HepG2 (cell line): ENCODE measurements at regions not wholly inside any gene's neighbourhood (a gene's known extent, or its start where the extent isn't known, plus 50 kb on each side); places are given as distances from the start of the nearest gene placed in this dataset.

ENCODE experiments used
- ATAC-seq: fragments of 200-7000 bp; cut with Tn5 transposase; 3 replicates; pipeline ENCODE4 v1.9.1; 2020; ENCODE audit warnings: mild to moderate bottlenecking, moderate library complexity
- BruUV-seq: library from RNA; stranded (reverse); fragments of 400-500 nt; replicated peaks from 2 replicates; lab custom pipeline; 2021; lab: Mats Ljungman, UMichigan
- CTCF ChIA-PET: fragments of 300-600 bp; formaldehyde crosslinking; extraction: SDS; loops from one replicate; lab custom pipeline; 2021; ENCODE audit warnings: low total read pairs, inconsistent platforms, low intra/inter-chr PET ratio; lab: Yijun Ruan, JAX
- POLR2A ChIA-PET: fragments of 350-600 bp; sonication (Branson Sonifier 250); formaldehyde crosslinking; loops from one replicate; lab custom pipeline; 2020; ENCODE audit warnings: antibody characterized with exemption, inconsistent platforms; lab: Yijun Ruan, JAX
- DNase-seq: peaks from one replicate; pipeline ENCODE4 v3.0.0-alpha.2; 2015; ENCODE audit warnings: low spot score
- FAIRE-seq: peaks from 3 replicates; lab custom pipeline; 2011; peaks lifted over from hg19 to GRCh38; lab: Jason Lieb, UNC
- H2AFZ ChIP-seq: one replicate; pipeline ENCODE4 v1.6.1; 2011; ENCODE audit warnings: low read length, inconsistent platforms
- H3K27ac ChIP-seq: fragments of 300-600 bp; 3 replicates; pipeline ENCODE4 v1.8.0; 2011; ENCODE audit warnings: mixed run types, mild to moderate bottlenecking, mixed read lengths, low read length, inconsistent platforms; ENCODE audit not compliant: insufficient read depth; ENCODE audit errors: extremely low read length
- H3K27me3 ChIP-seq, 2 experiments: fragments of 200-600 bp in 1 of 2; 2 replicates in 1 of 2; 3 replicates in 1 of 2; pipeline versions ENCODE4 v1.6.0 to v1.8.0; 2011; ENCODE audit warnings: low read length in 2 of 2, mild to moderate bottlenecking in 2 of 2, moderate library complexity in 2 of 2, inconsistent platforms in 1 of 2; ENCODE audit not compliant: insufficient read depth in 2 of 2, control insufficient read depth in 1 of 2
- H3K36me3 ChIP-seq, 2 experiments: fragments of 200-600 bp in 1 of 2; replicated peaks in 1 of 2; 2 replicates in 1 of 2; 3 replicates in 1 of 2; pipeline versions ENCODE4 v1.5.1 to v1.8.0; 2011; ENCODE audit warnings: low read length in 2 of 2, inconsistent platforms in 1 of 2; ENCODE audit not compliant: insufficient read depth in 2 of 2, control insufficient read depth in 1 of 2
- H3K4me1 ChIP-seq: 2 replicates; pipeline ENCODE4 v1.5.1; 2012; ENCODE audit warnings: low read length, inconsistent platforms; ENCODE audit not compliant: insufficient read depth
- H3K4me2 ChIP-seq: 2 replicates; pipeline ENCODE4 v1.6.0; 2011; ENCODE audit warnings: low read depth, low read length, inconsistent platforms
- H3K4me3 ChIP-seq, 3 experiments: fragments of 200-600 bp in 1 of 3; sonication (generic), shearing (Covaris generic) in 1 of 3; replicated peaks in 1 of 3; 2 replicates each; pipeline ENCODE4 v1.5.1; 2011 to 2016; ENCODE audit warnings: low read length in 3 of 3, inconsistent platforms in 2 of 3, low read depth in 2 of 3, mild to moderate bottlenecking in 2 of 3, control low read depth in 1 of 3, mixed read lengths in 1 of 3; ENCODE audit not compliant: insufficient read depth in 1 of 3
- H3K79me2 ChIP-seq: one replicate; pipeline ENCODE4 v1.6.1; 2011; ENCODE audit warnings: low read length, inconsistent platforms; ENCODE audit not compliant: insufficient read depth
- H3K9ac ChIP-seq: 2 replicates; pipeline ENCODE4 v1.6.0; 2011; ENCODE audit warnings: mild to moderate bottlenecking, low read depth, low read length, inconsistent platforms; ENCODE audit not compliant: insufficient read depth
- H3K9me3 ChIP-seq: 2 replicates; pipeline ENCODE4 v1.5.1; 2012; ENCODE audit warnings: mild to moderate bottlenecking, low read length
- H4K20me1 ChIP-seq: 2 replicates; pipeline ENCODE4 v1.6.0; 2011; ENCODE audit warnings: inconsistent platforms, mild to moderate bottlenecking, low read length, moderate library complexity; ENCODE audit not compliant: insufficient read depth
- ATM ChIP-seq: fragments of 450-650 bp; IDR thresholded peaks from 2 replicates; pipeline ENCODE4 v1.7.1; 2017; ENCODE audit warnings: mild to moderate bottlenecking, borderline replicate concordance
- FOXJ3 ChIP-seq: sonication (generic); formaldehyde crosslinking; IDR thresholded peaks from 2 replicates; pipeline ENCODE4 v1.4.0; 2020; ENCODE audit warnings: missing genetic modification reagents, mild to moderate bottlenecking, borderline replicate concordance
- FOXK1 ChIP-seq: sonication (generic); formaldehyde crosslinking; IDR thresholded peaks from 2 replicates; pipeline ENCODE4 v1.4.0; 2020; ENCODE audit warnings: low read depth, missing genetic modification reagents, borderline replicate concordance
- SMARCC2 ChIP-seq: fragments of 450-650 bp; IDR thresholded peaks from 2 replicates; pipeline ENCODE4 v1.6.1; 2017; ENCODE audit warnings: antibody characterized with exemption, mild to moderate bottlenecking
- SMC3 ChIP-seq: IDR thresholded peaks from 2 replicates; pipeline ENCODE4 v1.6.1; 2011; ENCODE audit warnings: low read length, improper control_type of control experiment
- XBP1 ChIP-seq: sonication (generic); formaldehyde crosslinking; IDR thresholded peaks from 2 replicates; pipeline ENCODE4 v1.5.0; 2020; ENCODE audit warnings: missing genetic modification reagents
- ZNF260 ChIP-seq: sonication (generic); formaldehyde crosslinking; IDR thresholded peaks from 2 replicates; pipeline ENCODE4 v1.4.0; 2020; ENCODE audit warnings: missing genetic modification reagents, low read depth, mild to moderate bottlenecking, borderline replicate concordance
- ZNF660 ChIP-seq: sonication (generic); formaldehyde crosslinking; IDR thresholded peaks from 2 replicates; pipeline ENCODE4 v1.5.1; 2020; ENCODE audit warnings: mild to moderate bottlenecking, low read depth, missing genetic modification reagents, borderline replicate concordance
- ZNF776 ChIP-seq: sonication (generic); formaldehyde crosslinking; IDR thresholded peaks from 2 replicates; pipeline ENCODE4 v1.4.0; 2020; ENCODE audit warnings: mild to moderate bottlenecking, missing genetic modification reagents
- WGBS: methylation state at CpG from one replicate; pipeline ENCODE4 v1.1.6; 2017; ENCODE audit warnings: low lambda C conversion rate; 5-methylcytosine and 5-hydroxymethylcytosine counted together
- in situ Hi-C: cut with HindIII; loops from 2 replicates; pipeline ENCODE4 v1.10.0; 2017; ENCODE audit warnings: low pct_unique_long_range_greater_than_20kb; ENCODE audit not compliant: extremely low pct_ligation_motif_present
- intact Hi-C: fragments of 100-400 bp; cut with micrococcal nuclease; formaldehyde crosslinking; loops from one replicate; pipeline ENCODE4 v1.10.0; 2022; ENCODE audit not compliant: unreplicated experiment
- TF ChIP-seq, protein P1 (sequence below), 2 experiments: IDR thresholded peaks; 2 replicates each; pipeline ENCODE4 v1.6.1; 2011 to 2012; ENCODE audit warnings: low read length in 2 of 2, borderline replicate concordance in 1 of 2, low read depth in 1 of 2, mild to moderate bottlenecking in 1 of 2, moderate library complexity in 1 of 2
- TF ChIP-seq, protein P2 (sequence below): sonication (generic); formaldehyde crosslinking; IDR thresholded peaks from 2 replicates; pipeline ENCODE4 v1.5.0; 2020; ENCODE audit warnings: mild to moderate bottlenecking, missing genetic modification reagents, borderline replicate concordance
- TF ChIP-seq, protein P3 (sequence below): IDR thresholded peaks from 2 replicates; pipeline ENCODE4 v1.6.1; 2018; ENCODE audit warnings: missing genetic modification reagents
- TF ChIP-seq, protein P4 (sequence below): sonication (generic); formaldehyde crosslinking; IDR thresholded peaks from 2 replicates; pipeline ENCODE4 v1.8.1; 2022; ENCODE audit warnings: low read depth, mild to moderate bottlenecking, missing genetic modification reagents

- no peak for FAIRE-seq
- H3K9me3 ChIP-seq, result peaks cover 71% of the 10 kb centered on the region
- no peak overlapping the region for H3K4me2 ChIP-seq
- H3K27me3 ChIP-seq, result no peaks in the 10 kb centered on the region
- ChIA-PET CTCF (no interaction called here), POLR2A (no interaction called here)
- DNase-seq, result no peak
- H2AFZ ChIP-seq, result no peak overlapping the region
- 0% methylated on average over 3 of the region's 3 CpGs for WGBS
- no TSS peak for BruUV-seq
- H3K27ac ChIP-seq, result no peak overlapping the region
- H3K79me2 ChIP-seq, result no peaks in the 10 kb centered on the region
- intact Hi-C loops, result no loop called here
- no peak for ATAC-seq
- H4K20me1 ChIP-seq, result no peaks in the 10 kb centered on the region
- no peaks in the 10 kb centered on the region for H3K4me1 ChIP-seq
- H3K36me3 ChIP-seq, result no peaks in the 10 kb centered on the region
- H3K4me3 ChIP-seq, result no peak overlapping the region
- in situ Hi-C loops, result no loop called here
- no peak overlapping the region for H3K9ac ChIP-seq
- TF ChIP-seq FOXJ3 (CRISPR knock-in tag) (no peak), ZNF260 (no peak), SMC3 (no peak), FOXK1 (no peak), ZNF660 (CRISPR knock-in tag) (no peak), ZNF776 (CRISPR knock-in tag) (no peak), XBP1 (no peak), ATM (no peak), SMARCC2 (no peak)
- TF ChIP-seq, protein P1, sequence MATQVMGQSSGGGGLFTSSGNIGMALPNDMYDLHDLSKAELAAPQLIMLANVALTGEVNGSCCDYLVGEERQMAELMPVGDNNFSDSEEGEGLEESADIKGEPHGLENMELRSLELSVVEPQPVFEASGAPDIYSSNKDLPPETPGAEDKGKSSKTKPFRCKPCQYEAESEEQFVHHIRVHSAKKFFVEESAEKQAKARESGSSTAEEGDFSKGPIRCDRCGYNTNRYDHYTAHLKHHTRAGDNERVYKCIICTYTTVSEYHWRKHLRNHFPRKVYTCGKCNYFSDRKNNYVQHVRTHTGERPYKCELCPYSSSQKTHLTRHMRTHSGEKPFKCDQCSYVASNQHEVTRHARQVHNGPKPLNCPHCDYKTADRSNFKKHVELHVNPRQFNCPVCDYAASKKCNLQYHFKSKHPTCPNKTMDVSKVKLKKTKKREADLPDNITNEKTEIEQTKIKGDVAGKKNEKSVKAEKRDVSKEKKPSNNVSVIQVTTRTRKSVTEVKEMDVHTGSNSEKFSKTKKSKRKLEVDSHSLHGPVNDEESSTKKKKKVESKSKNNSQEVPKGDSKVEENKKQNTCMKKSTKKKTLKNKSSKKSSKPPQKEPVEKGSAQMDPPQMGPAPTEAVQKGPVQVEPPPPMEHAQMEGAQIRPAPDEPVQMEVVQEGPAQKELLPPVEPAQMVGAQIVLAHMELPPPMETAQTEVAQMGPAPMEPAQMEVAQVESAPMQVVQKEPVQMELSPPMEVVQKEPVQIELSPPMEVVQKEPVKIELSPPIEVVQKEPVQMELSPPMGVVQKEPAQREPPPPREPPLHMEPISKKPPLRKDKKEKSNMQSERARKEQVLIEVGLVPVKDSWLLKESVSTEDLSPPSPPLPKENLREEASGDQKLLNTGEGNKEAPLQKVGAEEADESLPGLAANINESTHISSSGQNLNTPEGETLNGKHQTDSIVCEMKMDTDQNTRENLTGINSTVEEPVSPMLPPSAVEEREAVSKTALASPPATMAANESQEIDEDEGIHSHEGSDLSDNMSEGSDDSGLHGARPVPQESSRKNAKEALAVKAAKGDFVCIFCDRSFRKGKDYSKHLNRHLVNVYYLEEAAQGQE (IDR thresholded peaks at IDR 0.05; ENCODE audit: borderline replicate concordance in 1 of 2, low read depth in 1 of 2, low read length in 2 of 2), result no peak
- TF ChIP-seq, protein P2, sequence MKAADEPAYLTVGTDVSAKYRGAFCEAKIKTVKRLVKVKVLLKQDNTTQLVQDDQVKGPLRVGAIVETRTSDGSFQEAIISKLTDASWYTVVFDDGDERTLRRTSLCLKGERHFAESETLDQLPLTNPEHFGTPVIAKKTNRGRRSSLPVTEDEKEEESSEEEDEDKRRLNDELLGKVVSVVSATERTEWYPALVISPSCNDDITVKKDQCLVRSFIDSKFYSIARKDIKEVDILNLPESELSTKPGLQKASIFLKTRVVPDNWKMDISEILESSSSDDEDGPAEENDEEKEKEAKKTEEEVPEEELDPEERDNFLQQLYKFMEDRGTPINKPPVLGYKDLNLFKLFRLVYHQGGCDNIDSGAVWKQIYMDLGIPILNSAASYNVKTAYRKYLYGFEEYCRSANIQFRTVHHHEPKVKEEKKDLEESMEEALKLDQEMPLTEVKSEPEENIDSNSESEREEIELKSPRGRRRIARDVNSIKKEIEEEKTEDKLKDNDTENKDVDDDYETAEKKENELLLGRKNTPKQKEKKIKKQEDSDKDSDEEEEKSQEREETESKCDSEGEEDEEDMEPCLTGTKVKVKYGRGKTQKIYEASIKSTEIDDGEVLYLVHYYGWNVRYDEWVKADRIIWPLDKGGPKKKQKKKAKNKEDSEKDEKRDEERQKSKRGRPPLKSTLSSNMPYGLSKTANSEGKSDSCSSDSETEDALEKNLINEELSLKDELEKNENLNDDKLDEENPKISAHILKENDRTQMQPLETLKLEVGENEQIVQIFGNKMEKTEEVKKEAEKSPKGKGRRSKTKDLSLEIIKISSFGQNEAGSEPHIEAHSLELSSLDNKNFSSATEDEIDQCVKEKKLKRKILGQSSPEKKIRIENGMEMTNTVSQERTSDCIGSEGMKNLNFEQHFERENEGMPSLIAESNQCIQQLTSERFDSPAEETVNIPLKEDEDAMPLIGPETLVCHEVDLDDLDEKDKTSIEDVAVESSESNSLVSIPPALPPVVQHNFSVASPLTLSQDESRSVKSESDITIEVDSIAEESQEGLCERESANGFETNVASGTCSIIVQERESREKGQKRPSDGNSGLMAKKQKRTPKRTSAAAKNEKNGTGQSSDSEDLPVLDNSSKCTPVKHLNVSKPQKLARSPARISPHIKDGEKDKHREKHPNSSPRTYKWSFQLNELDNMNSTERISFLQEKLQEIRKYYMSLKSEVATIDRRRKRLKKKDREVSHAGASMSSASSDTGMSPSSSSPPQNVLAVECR, result no peak
- TF ChIP-seq, protein P3, sequence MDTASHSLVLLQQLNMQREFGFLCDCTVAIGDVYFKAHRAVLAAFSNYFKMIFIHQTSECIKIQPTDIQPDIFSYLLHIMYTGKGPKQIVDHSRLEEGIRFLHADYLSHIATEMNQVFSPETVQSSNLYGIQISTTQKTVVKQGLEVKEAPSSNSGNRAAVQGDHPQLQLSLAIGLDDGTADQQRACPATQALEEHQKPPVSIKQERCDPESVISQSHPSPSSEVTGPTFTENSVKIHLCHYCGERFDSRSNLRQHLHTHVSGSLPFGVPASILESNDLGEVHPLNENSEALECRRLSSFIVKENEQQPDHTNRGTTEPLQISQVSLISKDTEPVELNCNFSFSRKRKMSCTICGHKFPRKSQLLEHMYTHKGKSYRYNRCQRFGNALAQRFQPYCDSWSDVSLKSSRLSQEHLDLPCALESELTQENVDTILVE (CRISPR knock-in tag), result no peak
- TF ChIP-seq, protein P4, sequence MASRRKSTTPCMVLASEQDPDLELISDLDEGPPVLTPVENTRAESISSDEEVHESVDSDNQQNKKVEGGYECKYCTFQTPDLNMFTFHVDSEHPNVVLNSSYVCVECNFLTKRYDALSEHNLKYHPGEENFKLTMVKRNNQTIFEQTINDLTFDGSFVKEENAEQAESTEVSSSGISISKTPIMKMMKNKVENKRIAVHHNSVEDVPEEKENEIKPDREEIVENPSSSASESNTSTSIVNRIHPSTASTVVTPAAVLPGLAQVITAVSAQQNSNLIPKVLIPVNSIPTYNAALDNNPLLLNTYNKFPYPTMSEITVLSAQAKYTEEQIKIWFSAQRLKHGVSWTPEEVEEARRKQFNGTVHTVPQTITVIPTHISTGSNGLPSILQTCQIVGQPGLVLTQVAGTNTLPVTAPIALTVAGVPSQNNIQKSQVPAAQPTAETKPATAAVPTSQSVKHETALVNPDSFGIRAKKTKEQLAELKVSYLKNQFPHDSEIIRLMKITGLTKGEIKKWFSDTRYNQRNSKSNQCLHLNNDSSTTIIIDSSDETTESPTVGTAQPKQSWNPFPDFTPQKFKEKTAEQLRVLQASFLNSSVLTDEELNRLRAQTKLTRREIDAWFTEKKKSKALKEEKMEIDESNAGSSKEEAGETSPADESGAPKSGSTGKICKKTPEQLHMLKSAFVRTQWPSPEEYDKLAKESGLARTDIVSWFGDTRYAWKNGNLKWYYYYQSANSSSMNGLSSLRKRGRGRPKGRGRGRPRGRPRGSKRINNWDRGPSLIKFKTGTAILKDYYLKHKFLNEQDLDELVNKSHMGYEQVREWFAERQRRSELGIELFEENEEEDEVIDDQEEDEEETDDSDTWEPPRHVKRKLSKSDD (CRISPR knock-in tag), result no peak
These were observed 1687.5 kb downstream of the EFNB2 start for GRCh38 chr13:104847922-104848321.
